ENCODE measurements at regions not wholly inside any gene's neighbourhood (a gene's known extent, or its start where the extent isn't known, plus 50 kb on each side); places are given as distances from the start of the nearest gene placed in this dataset.

DNA sequence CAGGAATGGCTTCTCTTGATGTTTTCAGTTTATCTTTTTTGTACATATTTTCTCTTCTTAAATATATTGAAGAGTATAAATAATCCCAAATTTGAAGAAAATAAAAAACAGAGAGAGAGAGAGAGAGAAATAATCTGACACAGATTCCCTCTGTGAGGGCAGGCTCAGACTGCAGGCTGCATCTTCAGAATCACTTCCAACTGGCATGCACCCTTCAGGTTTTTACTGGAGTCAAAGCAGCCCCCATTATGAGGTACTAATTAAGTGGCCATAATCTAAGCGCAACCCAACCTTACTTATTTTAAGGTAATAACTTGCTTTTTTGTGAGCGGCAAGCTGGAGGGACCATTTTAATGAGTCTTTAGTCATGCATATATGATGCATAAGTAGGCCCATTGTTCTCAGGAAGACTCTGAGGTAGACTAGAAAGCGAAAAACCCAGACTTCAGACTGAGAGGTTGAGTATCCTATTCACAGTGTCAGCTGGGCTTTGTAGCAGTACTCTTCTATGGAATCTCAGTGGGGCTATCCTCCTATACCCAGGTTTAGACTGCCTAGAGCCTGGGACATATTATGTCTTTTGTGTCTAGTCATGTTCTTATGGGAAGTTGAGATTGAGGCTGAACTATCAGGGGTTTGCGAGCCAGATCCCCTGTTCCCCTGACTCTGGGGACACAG is 167.4 kb downstream of the SP3 start:
- Histone ChIP-seq H3K36me3 (ENCODE audit: control insufficient read depth, insufficient read depth, low read length) (no peaks in the 10 kb centered on the region), H3K4me1 (ENCODE audit: control insufficient read depth, insufficient read depth, low read length) (peaks cover 6% of the 10 kb centered on the region), H3K27me3 (ENCODE audit: control insufficient read depth, insufficient read depth, low read length, poor library complexity, severe bottlenecking) (no peaks in the 10 kb centered on the region), H3K27ac (ENCODE audit: insufficient read depth, low read depth, low read length, poor library complexity, severe bottlenecking) (no peak overlapping the region), H3K9me3 (ENCODE audit: control insufficient read depth, low read length) (no peaks in the 10 kb centered on the region), H3K4me3 (ENCODE audit: insufficient read depth, low read depth, low read length) (no peak overlapping the region)
- WGBS, 2 experiments = 68 to 79% methylated on average over 4 of the region's 4 CpGs

DNA sequence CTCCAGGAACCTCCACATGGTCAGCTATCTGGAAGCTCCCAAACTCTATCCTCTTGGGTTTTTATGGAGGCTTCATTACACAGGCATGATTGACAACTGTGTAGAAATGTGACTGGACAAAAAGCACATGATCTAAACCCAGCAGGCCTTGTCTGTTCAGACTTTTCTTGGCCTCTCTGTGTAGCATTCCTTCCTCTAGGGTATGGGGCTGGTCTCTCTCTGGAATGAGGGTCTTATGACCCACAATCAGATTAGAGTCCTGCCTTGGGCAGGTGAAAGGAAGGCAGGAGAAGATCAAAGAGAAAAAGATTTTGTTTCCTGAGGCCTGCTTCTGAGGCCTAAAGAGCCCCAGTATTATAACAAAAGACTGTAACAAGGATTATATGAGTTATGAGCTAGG is 162.7 kb downstream of the SP3 start:
- no peaks in the 10 kb centered on the region for H3K36me3 ChIP-seq (ENCODE audit: control insufficient read depth, insufficient read depth, low read length)
- no peak overlapping the region for H3K27ac ChIP-seq (ENCODE audit: insufficient read depth, low read depth, low read length, poor library complexity, severe bottlenecking)
- no peaks in the 10 kb centered on the region for H3K4me1 ChIP-seq (ENCODE audit: control insufficient read depth, insufficient read depth, low read length)
- no peak overlapping the region for H3K4me3 ChIP-seq (ENCODE audit: insufficient read depth, low read depth, low read length)
- no peaks in the 10 kb centered on the region for H3K27me3 ChIP-seq (ENCODE audit: control insufficient read depth, insufficient read depth, low read length, poor library complexity, severe bottlenecking)
- no peaks in the 10 kb centered on the region for H3K9me3 ChIP-seq (ENCODE audit: control insufficient read depth, low read length)

DNA sequence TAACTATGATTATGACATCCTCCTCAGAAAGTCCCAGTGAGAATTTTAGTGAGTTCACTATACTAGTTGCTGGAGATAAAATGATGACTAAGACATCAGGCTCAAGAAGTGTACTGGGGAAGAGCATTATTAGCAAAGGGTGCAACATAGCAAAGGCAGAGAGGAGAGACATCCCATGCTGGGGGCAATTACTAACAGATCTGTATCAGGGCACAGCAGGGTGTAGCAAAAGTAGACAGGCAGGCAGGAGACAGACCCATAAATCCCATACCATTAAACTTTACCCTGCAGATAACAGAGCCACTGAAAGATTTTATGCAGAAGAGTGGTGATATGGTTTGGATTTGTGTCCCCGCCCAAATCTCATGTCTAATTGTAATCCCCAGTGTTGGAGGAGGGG is 161.7 kb downstream of the SP3 start:
- 92 to 96% methylated on average over 1 of the region's 1 CpG for WGBS, 2 experiments
- no peak overlapping the region for H3K27ac ChIP-seq (ENCODE audit: insufficient read depth, low read depth, low read length, poor library complexity, severe bottlenecking)
- no peaks in the 10 kb centered on the region for H3K27me3 ChIP-seq (ENCODE audit: control insufficient read depth, insufficient read depth, low read length, poor library complexity, severe bottlenecking)
- no peaks in the 10 kb centered on the region for H3K9me3 ChIP-seq (ENCODE audit: control insufficient read depth, low read length)
- H3K36me3 ChIP-seq (ENCODE audit: control insufficient read depth, insufficient read depth, low read length) = no peaks in the 10 kb centered on the region
- no peak overlapping the region for H3K4me3 ChIP-seq (ENCODE audit: insufficient read depth, low read depth, low read length)
- no peaks in the 10 kb centered on the region for H3K4me1 ChIP-seq (ENCODE audit: control insufficient read depth, insufficient read depth, low read length)

DNA sequence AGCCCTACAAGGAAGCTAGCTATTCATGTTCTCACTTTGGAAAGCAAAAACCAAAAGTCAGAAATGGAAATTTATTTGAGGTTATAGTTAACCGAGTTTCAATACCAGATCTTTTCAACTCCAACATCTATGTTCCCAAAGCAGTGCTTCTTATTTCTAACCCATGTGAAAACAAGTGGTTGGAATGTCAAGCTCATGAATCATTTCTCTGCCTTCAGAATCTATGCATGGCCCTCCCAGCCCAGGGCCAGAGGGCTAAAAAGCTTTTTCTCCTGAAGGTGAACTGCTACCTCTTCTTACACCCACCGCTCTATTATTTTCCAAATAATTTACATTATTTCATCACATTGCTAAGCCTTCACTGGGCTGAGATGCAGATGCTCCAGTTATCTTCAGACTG is 158.4 kb downstream of the SP3 start:
- H3K27ac ChIP-seq (ENCODE audit: insufficient read depth, low read depth, low read length, poor library complexity, severe bottlenecking) = no peak overlapping the region
- no peaks in the 10 kb centered on the region for H3K27me3 ChIP-seq (ENCODE audit: control insufficient read depth, insufficient read depth, low read length, poor library complexity, severe bottlenecking)
- WGBS, 2 experiments = 91 to 99% methylated on average over 2 of the region's 2 CpGs

DNA sequence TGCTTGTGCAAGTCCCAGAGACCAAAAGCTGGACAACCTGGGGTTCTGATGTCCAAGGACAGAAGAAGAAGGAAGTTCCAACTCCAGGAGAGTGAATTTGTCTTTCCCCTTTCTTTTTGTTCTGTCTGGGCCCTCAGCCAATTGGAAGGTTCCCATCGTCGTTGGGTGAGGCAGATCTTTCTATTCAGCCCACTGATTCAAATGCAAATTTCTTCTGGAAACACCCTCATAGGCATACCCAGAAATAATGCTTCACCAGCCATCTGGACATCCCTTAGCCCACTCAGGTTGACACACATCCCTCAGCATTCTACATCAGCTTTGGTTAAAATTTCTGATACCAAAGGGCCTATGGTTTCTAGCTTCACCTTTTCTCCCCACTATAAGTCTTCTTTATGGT is 156.5 kb downstream of the SP3 start:
- H3K27me3 ChIP-seq (ENCODE audit: control insufficient read depth, insufficient read depth, low read length, poor library complexity, severe bottlenecking) = no peaks in the 10 kb centered on the region
- H3K36me3 ChIP-seq (ENCODE audit: control insufficient read depth, insufficient read depth, low read length) = no peaks in the 10 kb centered on the region
- no peak overlapping the region for H3K27ac ChIP-seq (ENCODE audit: insufficient read depth, low read depth, low read length, poor library complexity, severe bottlenecking)
- H3K4me1 ChIP-seq (ENCODE audit: control insufficient read depth, insufficient read depth, low read length) = no peaks in the 10 kb centered on the region
- no peaks in the 10 kb centered on the region for H3K9me3 ChIP-seq (ENCODE audit: control insufficient read depth, low read length)
- 76 to 84% methylated on average over 2 of the region's 2 CpGs for whole genome bisulfite sequencing, 2 experiments
- no peak overlapping the region for H3K4me3 ChIP-seq (ENCODE audit: insufficient read depth, low read depth, low read length)

More for the DNA sequence above, 158.4 kb downstream of the SP3 start:
- Histone ChIP-seq H3K4me1 (ENCODE audit: control insufficient read depth, insufficient read depth, low read length) (no peaks in the 10 kb centered on the region), H3K4me3 (ENCODE audit: insufficient read depth, low read depth, low read length) (no peak overlapping the region), H3K9me3 (ENCODE audit: control insufficient read depth, low read length) (no peaks in the 10 kb centered on the region), H3K36me3 (ENCODE audit: control insufficient read depth, insufficient read depth, low read length) (no peaks in the 10 kb centered on the region)

DNA sequence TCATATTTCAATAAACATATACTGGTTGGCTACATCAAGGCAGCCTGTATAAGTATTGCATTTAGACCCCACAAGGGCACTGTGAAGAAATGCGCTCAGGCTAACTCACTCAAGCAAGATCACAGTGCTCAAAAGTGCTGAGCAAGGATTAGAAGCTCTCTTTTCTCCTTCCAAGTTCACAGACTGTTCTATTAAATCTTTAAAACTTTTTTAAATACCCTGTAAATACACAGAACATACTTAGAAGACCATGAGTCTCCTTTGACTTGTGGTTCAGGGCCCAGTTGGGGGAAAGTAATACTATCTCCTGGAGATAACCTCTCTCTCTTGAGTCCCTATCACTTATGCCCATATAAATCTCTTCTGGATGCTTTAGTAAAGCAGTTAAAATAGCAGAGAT is 152.9 kb downstream of the SP3 start:
- no peak overlapping the region for H3K4me3 ChIP-seq (ENCODE audit: insufficient read depth, low read depth, low read length)
- H3K9me3 ChIP-seq (ENCODE audit: control insufficient read depth, low read length) = no peaks in the 10 kb centered on the region
- 96 to 100% methylated on average over 1 of the region's 1 CpG for WGBS, 2 experiments
- no peaks in the 10 kb centered on the region for H3K27me3 ChIP-seq (ENCODE audit: control insufficient read depth, insufficient read depth, low read length, poor library complexity, severe bottlenecking)
- no peak overlapping the region for H3K27ac ChIP-seq (ENCODE audit: insufficient read depth, low read depth, low read length, poor library complexity, severe bottlenecking)
- H3K4me1 ChIP-seq (ENCODE audit: control insufficient read depth, insufficient read depth, low read length) = no peaks in the 10 kb centered on the region
- no peaks in the 10 kb centered on the region for H3K36me3 ChIP-seq (ENCODE audit: control insufficient read depth, insufficient read depth, low read length)

DNA sequence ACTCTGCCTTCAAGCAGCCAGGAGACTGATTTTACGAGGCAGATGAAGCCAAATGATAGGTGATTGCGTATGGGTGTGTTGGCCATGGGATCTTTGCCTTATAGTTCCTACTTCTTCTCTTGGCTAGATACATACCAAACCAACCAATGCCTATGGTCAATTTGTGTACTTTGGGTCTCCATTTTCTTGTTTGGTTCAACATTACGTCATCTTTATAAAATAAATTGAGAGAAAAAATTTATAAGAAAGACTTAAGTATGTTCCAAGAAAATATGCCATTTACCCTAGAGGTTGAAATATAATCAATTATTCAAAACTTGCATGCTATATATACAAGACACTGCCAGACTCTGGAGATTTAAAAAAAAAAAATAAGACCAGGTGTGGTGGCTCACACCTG is 150.9 kb downstream of the SP3 start:
- Histone ChIP-seq H3K36me3 (ENCODE audit: control insufficient read depth, insufficient read depth, low read length) (no peaks in the 10 kb centered on the region), H3K4me3 (ENCODE audit: insufficient read depth, low read depth, low read length) (no peak overlapping the region), H3K27ac (ENCODE audit: insufficient read depth, low read depth, low read length, poor library complexity, severe bottlenecking) (no peak overlapping the region), H3K9me3 (ENCODE audit: control insufficient read depth, low read length) (no peaks in the 10 kb centered on the region), H3K4me1 (ENCODE audit: control insufficient read depth, insufficient read depth, low read length) (no peaks in the 10 kb centered on the region), H3K27me3 (ENCODE audit: control insufficient read depth, insufficient read depth, low read length, poor library complexity, severe bottlenecking) (no peaks in the 10 kb centered on the region)
- WGBS, 2 experiments = 93 to 100% methylated on average over 1 to 2 of the region's 3 CpGs

DNA sequence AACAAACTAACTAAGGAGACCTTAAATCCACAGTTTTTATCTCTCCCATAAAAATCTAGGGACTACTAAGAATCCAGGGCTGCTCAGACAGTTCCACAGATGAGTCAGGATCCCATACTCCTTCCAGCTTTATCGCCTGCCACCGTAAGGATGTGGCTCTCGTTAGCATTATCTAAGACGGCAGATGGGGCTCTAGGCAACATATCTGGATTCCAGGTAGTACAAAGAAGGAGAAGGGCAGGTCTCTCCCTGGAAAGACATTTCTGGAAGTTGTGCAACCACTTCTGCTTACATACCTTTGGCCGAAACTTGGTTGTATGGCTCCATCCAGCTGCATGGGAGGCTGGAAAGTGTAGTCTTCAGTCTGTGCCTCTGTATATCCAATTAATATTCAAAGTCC is 149.4 kb downstream of the SP3 start:
- H3K4me1 ChIP-seq (ENCODE audit: control insufficient read depth, insufficient read depth, low read length) = no peaks in the 10 kb centered on the region
- H3K9me3 ChIP-seq (ENCODE audit: control insufficient read depth, low read length) = no peaks in the 10 kb centered on the region
- H3K36me3 ChIP-seq (ENCODE audit: control insufficient read depth, insufficient read depth, low read length) = no peaks in the 10 kb centered on the region
- no peak overlapping the region for H3K27ac ChIP-seq (ENCODE audit: insufficient read depth, low read depth, low read length, poor library complexity, severe bottlenecking)
- H3K27me3 ChIP-seq (ENCODE audit: control insufficient read depth, insufficient read depth, low read length, poor library complexity, severe bottlenecking) = no peaks in the 10 kb centered on the region
- H3K4me3 ChIP-seq (ENCODE audit: insufficient read depth, low read depth, low read length) = no peak overlapping the region
- WGBS, 2 experiments = 96 to 97% methylated on average over 5 of the region's 5 CpGs

DNA sequence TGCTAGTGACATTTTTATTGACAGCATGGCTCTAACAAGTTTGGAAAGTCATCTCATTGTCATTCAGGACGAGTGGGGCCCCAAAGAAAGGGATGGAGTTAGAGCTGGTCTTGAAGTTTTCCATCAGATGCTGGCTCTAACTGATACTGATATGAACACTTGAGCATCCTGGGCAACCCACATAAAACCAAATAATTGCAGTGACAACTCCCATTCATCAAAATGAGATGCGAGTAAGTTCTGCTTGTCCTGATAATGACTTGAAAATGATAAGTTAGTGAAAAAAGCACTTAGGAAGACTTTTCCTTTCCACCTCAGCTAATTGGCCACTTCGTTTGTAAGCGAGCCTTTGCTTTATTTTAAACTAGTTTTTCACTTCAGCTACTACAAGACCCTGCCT is 147.6 kb downstream of the SP3 start:
- Histone ChIP-seq H3K27ac (ENCODE audit: insufficient read depth, low read depth, low read length, poor library complexity, severe bottlenecking) (no peak overlapping the region), H3K4me3 (ENCODE audit: insufficient read depth, low read depth, low read length) (no peak overlapping the region), H3K27me3 (ENCODE audit: control insufficient read depth, insufficient read depth, low read length, poor library complexity, severe bottlenecking) (no peaks in the 10 kb centered on the region), H3K9me3 (ENCODE audit: control insufficient read depth, low read length) (no peaks in the 10 kb centered on the region), H3K36me3 (ENCODE audit: control insufficient read depth, insufficient read depth, low read length) (no peaks in the 10 kb centered on the region), H3K4me1 (ENCODE audit: control insufficient read depth, insufficient read depth, low read length) (no peaks in the 10 kb centered on the region)
- WGBS, 2 experiments = 90 to 91% methylated on average over 3 to 4 of the region's 4 CpGs

DNA sequence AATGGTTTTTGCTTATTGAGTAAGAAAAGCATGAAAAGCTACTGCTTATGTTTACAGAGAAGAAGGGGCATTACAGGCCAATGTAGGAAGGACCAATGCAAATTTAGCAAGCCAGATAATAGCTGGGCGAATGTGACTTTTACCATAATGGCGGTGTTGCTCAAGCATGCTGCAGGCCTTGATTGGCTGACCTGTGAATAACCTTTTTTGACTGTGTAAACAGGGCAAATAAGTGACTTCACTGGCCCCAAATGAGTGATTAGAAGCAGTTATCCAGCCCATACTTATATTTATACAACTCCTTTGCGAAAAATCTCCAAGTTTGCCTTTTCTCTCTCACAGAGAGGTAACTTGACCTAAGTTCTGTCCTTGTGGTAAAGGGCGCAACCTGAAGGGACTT is 146.9 kb downstream of the SP3 start:
- 93 to 94% methylated on average over 4 of the region's 4 CpGs for whole genome bisulfite sequencing, 2 experiments
- no peak overlapping the region for H3K27ac ChIP-seq (ENCODE audit: insufficient read depth, low read depth, low read length, poor library complexity, severe bottlenecking)
- no peaks in the 10 kb centered on the region for H3K9me3 ChIP-seq (ENCODE audit: control insufficient read depth, low read length)
- no peak overlapping the region for H3K4me3 ChIP-seq (ENCODE audit: insufficient read depth, low read depth, low read length)
- H3K27me3 ChIP-seq (ENCODE audit: control insufficient read depth, insufficient read depth, low read length, poor library complexity, severe bottlenecking) = no peaks in the 10 kb centered on the region
- no peaks in the 10 kb centered on the region for H3K36me3 ChIP-seq (ENCODE audit: control insufficient read depth, insufficient read depth, low read length)
- no peaks in the 10 kb centered on the region for H3K4me1 ChIP-seq (ENCODE audit: control insufficient read depth, insufficient read depth, low read length)

DNA sequence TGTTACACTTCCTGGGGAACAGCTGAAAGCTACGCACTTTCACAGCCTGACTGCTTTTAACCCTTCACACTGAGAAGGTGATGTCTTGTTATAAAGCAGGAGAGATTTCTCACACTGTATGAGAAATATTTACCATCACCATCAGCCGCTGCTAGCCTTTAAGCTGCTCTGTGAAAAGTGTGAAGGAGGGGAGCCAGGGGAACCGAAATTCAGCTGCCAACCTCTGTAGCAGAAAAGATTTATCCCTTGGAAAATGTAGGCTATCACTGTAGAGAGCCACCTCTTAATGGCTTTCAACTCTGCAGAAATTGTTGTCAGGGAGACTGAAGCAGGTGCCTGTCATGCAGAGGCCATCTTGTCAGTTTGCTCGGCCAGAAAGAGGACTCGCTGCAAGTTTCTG is 145.3 kb downstream of the SP3 start:
- Histone ChIP-seq H3K4me1 (ENCODE audit: control insufficient read depth, insufficient read depth, low read length) (no peaks in the 10 kb centered on the region), H3K27me3 (ENCODE audit: control insufficient read depth, insufficient read depth, low read length, poor library complexity, severe bottlenecking) (no peaks in the 10 kb centered on the region), H3K9me3 (ENCODE audit: control insufficient read depth, low read length) (no peaks in the 10 kb centered on the region), H3K4me3 (ENCODE audit: insufficient read depth, low read depth, low read length) (no peak overlapping the region), H3K27ac (ENCODE audit: insufficient read depth, low read depth, low read length, poor library complexity, severe bottlenecking) (no peak overlapping the region), H3K36me3 (ENCODE audit: control insufficient read depth, insufficient read depth, low read length) (no peaks in the 10 kb centered on the region)
- WGBS, 2 experiments = 86 to 88% methylated on average over 5 of the region's 5 CpGs
